SK-N-SH treated with all-trans-retinoic acid at 6 μM for 48 hours (cell line): ENCODE measurements at regions not wholly inside any gene's neighbourhood (a gene's known extent, or its start where the extent isn't known, plus 50 kb on each side); places are given as distances from the start of the nearest gene placed in this dataset.

ENCODE experiments used
- CREB5 ChIP-seq: fragments of 250-450 bp; sonication (Bioruptor Pico); IDR thresholded peaks from 2 replicates; pipeline ENCODE4 v1.5.1; 2020; ENCODE audit warnings: low read depth, mild to moderate bottlenecking, moderate library complexity
- GLIS3 ChIP-seq: fragments of 250-450 bp; sonication (Bioruptor Pico); IDR thresholded peaks from 2 replicates; pipeline ENCODE4 v1.5.0; 2020; ENCODE audit warnings: mild to moderate bottlenecking, moderate library complexity
- ISL1 ChIP-seq: fragments of 250-450 bp; sonication (Bioruptor Pico); IDR thresholded peaks from 2 replicates; pipeline ENCODE4 v2.1.2; 2022; ENCODE audit warnings: mild to moderate bottlenecking, moderate library complexity
- PPARA ChIP-seq: fragments of 250-450 bp; sonication (Bioruptor Pico); IDR thresholded peaks from 2 replicates; pipeline ENCODE4 v1.5.0; 2020; ENCODE audit warnings: mild to moderate bottlenecking, borderline replicate concordance
- RARB ChIP-seq: fragments of 250-450 bp; sonication (Bioruptor Pico); IDR thresholded peaks from 2 replicates; pipeline ENCODE4 v1.8.0; 2021; ENCODE audit warnings: mild to moderate bottlenecking, moderate library complexity
- SNAI2 ChIP-seq: fragments of 250-450 bp; sonication (Bioruptor Pico); IDR thresholded peaks from 2 replicates; pipeline ENCODE4 v1.5.0; 2020; ENCODE audit warnings: mild to moderate bottlenecking, moderate library complexity
- TCF4 ChIP-seq: fragments of 250-450 bp; sonication (Bioruptor Pico); IDR thresholded peaks from 2 replicates; pipeline ENCODE4 v1.8.0; 2021; ENCODE audit warnings: mild to moderate bottlenecking, moderate library complexity, borderline replicate concordance
- TOX ChIP-seq: fragments of 250-450 bp; sonication (Bioruptor Pico); IDR thresholded peaks from 2 replicates; pipeline ENCODE4 v1.8.0; 2021; ENCODE audit warnings: mild to moderate bottlenecking, moderate library complexity, borderline replicate concordance
- TSHZ2 ChIP-seq: fragments of 250-450 bp; sonication (Bioruptor Pico); IDR thresholded peaks from 2 replicates; pipeline ENCODE4 v1.5.0; 2020; ENCODE audit warnings: mild to moderate bottlenecking, moderate library complexity
- ZFP3 ChIP-seq: fragments of 250-450 bp; sonication (Bioruptor Pico); IDR thresholded peaks from 2 replicates; pipeline ENCODE4 v1.5.0; 2020; ENCODE audit warnings: mild to moderate bottlenecking, moderate library complexity
- ZFP30 ChIP-seq: fragments of 450-650 bp; formaldehyde crosslinking; IDR thresholded peaks from 2 replicates; pipeline ENCODE4 v1.5.0; 2022; ENCODE audit warnings: mild to moderate bottlenecking, moderate library complexity
- ZNF565 ChIP-seq: fragments of 450-650 bp; formaldehyde crosslinking; conservative IDR thresholded peaks from 2 replicates; pipeline ENCODE4 v1.5.0; 2020; ENCODE audit warnings: low read depth, mild to moderate bottlenecking, moderate library complexity

GRCh38 chr17:70674061-70674460 lies 504.7 kb downstream of the KCNJ2 start:
- TF ChIP-seq PPARA (CRISPR knock-in tag) (no peak), RARB (CRISPR knock-in tag) (no peak), ZFP30 (CRISPR knock-in tag) (no peak), GLIS3 (no peak), CREB5 (CRISPR knock-in tag) (no peak), ZNF565 (CRISPR knock-in tag) (no peak), TSHZ2 (CRISPR knock-in tag) (no peak), SNAI2 (CRISPR knock-in tag) (no peak), TCF4 (CRISPR knock-in tag) (no peak), ZFP3 (no peak), TOX (CRISPR knock-in tag) (no peak), ISL1 (CRISPR knock-in tag) (peak; percentile 74)
